HG02763 (cell line): ENCODE measurements at regions not wholly inside any gene's neighbourhood (a gene's known extent, or its start where the extent isn't known, plus 50 kb on each side); places are given as distances from the start of the nearest gene placed in this dataset.
"Not testable (repeated sequence)": the region's sequence is repeated elsewhere in the genome, so short reads cannot be mapped to it uniquely, and the experiment has no call there.

ENCODE experiments used
- ATAC-seq: cut with Tn5 transposase; IDR thresholded peaks from one replicate; pipeline ENCODE4 v1.9.1; 2021; ENCODE audit warnings: mild to moderate bottlenecking, moderate library complexity; ENCODE audit not compliant: unreplicated experiment

- ATAC-seq: no peak
These were observed 235.8 kb upstream of the ARHGEF26 start for GRCh38 chr3:153885359-153885758.

DNA sequence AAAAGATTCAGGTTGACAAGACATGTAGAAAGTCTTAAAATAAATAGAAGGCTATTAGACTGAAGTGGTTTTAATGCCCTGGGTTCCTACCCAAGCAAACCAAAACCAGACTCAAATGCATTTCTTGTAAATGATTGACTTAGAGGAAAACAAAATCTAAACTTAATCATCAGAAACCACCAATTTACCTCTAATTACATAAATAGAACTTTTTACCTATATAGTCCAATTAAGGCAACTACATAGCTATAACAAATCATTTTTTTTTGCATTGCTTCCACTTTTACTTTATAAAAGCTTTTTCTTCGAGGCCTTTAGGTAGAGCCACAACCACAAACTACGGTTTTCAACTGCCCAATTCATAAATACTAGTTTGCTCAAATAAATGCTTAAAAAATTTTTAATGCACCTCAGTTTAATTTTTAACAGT lies 231.3 kb upstream of the ARHGEF26 start:
- ATAC-seq: peak; percentile 67

DNA sequence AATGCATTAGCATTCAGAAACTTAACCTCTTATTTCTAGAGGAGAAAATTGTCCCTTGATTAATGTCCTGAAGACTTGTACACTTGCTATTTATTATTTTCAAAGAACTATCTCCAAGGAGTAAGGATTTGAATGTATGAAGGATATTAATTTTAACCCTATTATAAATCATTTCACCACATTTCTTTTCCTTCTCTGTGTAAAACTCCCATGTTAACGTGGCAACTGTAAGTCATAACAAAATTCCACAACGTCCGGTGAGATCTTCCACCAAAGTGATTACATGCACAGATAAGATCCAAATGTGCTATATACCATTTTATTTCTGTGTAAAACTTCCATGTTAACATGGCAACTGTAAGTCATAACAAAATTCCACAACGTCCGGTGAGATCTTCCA lies 229.1 kb upstream of the ARHGEF26 start:
- no peak for ATAC-seq

- no peak for ATAC-seq
These were observed 226.3 kb upstream of the ARHGEF26 start for GRCh38 chr3:153894857-153895256.

DNA sequence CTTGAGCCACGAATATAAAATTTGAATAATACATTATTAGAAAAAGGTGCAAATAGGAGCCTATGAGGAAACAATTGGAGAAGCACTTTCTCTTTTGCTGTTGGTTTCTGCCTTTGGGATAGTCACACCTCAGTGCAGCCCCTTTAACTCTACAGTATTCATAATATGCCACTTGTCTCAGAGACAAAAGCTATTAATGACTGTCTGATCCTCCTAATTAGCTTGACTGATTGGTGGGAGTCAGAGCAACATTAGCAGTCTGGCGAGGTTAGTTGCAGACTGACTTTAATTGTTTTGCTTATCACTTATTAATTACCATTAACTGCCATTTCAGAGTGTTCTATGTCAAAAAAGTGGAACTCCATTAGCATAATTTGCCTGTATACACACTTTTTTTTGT lies 225.0 kb upstream of the ARHGEF26 start:
- ATAC-seq: no peak

DNA sequence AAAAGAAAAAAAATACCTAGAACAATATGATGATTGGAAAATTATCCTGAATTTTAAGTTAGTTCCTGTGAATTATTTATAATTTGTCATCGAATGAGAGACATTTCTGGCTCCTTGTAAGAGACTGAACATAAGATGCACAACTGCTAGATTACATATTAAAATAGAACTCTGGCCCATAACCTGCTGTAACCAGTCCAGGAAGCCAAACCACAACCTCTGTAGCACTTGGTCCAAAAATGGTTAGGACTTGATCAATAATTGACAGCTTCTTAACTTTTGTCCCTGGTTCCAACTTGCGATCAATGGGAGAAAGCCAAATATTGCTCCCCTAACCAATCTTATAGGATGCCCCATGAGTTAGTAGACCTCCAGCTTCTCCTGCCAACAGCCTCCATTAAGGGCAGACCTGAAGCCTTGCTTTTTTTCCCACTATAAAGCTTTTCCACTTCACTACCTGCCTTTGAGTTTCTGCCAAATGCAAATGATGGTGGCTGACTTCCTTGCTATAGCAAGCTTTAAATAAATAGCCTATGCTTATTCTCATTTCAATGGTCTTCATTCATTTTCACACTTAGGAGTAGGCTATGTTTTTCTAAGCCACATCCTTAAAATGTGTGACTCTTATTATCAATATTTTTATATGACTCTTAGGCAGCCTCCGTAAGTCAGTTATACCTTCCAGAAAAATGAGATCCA lies 224.0 kb upstream of the ARHGEF26 start:
- peak; percentile 70 for ATAC-seq

DNA sequence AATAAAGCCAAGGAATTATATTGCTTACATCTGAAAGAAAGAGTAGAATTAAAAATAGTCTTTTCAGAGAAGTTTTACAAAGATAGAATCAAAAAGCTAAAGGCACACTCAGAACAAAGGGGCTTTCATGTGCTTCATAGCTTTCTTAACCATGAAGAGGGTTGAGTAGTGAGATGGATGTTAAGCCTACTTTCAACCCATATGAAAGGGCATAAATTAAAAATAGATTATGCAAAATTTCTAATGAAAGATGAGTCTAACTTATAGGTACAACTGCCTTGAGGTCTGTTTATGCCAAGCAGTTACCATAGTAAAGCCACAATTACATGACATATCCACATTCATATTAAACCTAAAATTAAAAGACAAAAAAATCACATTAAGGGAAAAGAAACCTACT lies 223.3 kb upstream of the ARHGEF26 start:
- ATAC-seq: peak; percentile 81

DNA sequence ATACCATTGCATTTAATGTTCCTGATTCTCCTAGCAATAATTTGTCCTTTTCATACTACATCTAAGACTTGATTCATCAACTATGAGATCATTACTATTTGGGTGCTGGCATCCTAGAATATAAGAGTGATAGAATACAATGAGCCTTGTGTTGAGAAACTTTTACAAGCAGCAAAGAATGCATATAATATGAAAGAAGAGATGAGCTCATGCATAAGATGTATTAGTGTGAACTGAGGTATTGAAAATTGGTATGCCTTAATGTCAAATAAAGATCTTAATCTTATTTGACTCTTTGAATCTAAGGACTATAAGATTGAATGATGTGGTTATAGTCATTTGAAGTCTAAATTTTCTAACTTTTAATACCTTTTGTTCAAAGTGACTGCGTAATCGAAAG lies 220.0 kb upstream of the ARHGEF26 start:
- no peak for ATAC-seq

- ATAC-seq: no peak
These were observed 219.2 kb upstream of the ARHGEF26 start for GRCh38 chr3:153901991-153902390.

DNA sequence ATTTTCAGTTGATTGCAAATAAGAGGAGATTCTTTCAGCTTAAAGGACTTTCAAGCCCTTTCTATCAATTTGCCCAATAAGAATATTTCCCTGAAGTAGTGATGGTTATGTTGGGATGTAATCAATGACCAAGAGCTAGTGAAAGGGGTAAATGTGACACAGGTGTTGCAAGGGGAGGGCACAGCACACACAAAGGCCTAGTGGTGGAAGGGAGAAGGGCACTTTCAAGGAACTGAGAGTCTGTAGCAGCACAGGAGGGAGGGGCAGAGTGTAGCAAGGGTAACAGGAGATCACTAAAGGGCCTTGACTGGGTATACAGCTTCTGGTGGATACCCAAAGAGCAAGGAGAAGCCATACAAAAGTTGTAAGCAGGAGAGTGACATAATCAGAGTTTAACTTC lies 217.8 kb upstream of the ARHGEF26 start:
- ATAC-seq: peak; percentile 77

- no peak for ATAC-seq
These were observed 214.8 kb upstream of the ARHGEF26 start for GRCh38 chr3:153906366-153906765.

DNA sequence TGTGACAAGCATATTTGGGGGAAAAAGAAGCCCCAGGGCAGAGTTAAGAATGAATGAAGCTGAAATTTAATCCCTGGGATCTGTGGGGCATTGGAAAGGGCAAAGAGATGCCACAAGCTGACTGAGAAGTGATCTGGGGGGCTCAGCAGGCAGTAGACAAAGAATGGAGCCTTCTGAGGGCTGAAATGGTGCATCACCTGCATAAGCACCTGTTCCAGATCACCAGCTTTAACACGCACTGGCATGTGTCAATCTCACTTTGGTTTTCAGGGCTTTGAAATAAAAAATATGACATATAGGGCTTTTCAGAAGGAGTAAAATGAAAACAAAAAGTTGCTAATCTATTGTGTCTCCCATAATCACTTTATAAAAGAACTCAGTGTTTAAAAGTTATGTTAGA lies 210.8 kb upstream of the ARHGEF26 start:
- ATAC-seq: no peak

- no peak for ATAC-seq
These were observed 210.1 kb upstream of the ARHGEF26 start for GRCh38 chr3:153911116-153911515.

DNA sequence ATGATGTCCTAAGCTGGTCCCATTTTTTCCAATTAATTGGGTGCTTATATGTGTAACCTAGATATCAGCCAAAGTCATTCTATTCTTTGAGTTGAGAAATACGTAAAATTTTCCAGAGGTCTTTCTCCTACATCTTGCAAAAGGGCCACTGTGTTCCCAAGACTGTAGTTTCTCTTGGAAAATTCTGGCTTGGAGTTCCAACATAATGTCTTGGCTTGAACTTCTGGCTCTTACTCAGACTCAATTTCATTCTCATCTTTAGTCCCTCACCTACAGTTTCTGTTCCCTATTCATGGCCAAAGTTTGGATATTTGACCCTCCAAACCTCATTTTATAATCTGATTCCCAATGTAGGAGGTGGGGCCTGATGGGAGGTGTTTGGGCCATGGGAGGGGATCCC lies 201.4 kb upstream of the ARHGEF26 start:
- ATAC-seq: no peak

GRCh38 chr3:153921826-153922225 lies 199.4 kb upstream of the ARHGEF26 start:
- ATAC-seq: no peak

DNA sequence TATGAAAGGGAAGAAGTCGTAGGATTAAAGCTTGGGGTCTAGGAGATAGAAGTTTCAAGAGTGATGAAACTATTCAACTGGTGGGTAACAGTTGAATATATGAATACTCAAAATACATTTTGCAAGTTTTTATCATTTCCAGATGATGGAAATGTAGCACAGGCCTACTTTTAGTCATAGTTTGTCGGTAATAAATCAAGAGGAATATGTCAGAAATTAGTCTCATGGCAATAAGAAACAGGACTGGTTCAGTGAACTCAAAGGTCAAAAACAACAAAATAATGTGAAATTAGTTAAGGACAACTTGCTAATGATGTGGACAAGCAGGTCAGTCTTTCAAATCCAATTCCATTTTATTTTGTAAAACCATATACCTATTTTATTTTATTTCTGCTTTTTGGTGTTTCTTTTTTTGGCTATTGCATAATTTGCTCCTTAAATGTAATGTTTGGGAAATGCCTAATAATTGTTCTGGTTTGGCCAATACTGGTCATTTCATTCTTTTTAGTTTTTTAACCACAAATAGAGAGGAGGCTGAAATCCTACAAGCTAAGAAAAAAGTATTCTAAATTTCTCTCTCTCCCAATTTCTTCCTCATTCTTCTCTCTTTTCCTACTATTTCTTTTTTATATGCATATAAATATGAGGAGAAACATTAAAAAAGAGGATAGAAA lies 195.2 kb upstream of the ARHGEF26 start:
- no peak for ATAC-seq

- ATAC-seq: no peak
These were observed 194.1 kb upstream of the ARHGEF26 start for GRCh38 chr3:153927107-153927506.

GRCh38 chr3:153928851-153929250 lies 192.3 kb upstream of the ARHGEF26 start:
- ATAC-seq: no peak

GRCh38 chr3:153933481-153933880 lies 187.7 kb upstream of the ARHGEF26 start:
- ATAC-seq: not testable (repeated sequence)

DNA sequence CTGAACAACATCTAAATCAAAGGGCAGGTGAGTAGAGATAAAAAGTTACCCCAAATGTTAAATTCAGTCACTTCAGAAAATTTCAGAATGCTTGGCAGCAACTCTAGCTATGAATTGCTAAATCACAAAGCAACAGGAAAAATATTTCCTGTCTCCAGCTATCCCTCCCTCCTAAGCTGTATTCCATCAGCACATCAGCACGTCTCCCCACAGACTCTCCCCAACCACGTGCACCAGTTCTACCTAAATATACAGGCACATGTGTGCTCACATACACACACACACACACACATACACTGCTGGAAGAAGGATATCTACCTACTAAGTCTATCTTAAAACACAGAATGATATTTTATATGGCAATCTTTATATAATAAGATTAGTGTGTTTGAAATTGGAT lies 177.1 kb upstream of the ARHGEF26 start:
- ATAC-seq: no peak

GRCh38 chr3:153951276-153951675 lies 169.9 kb upstream of the ARHGEF26 start:
- ATAC-seq: no peak

DNA sequence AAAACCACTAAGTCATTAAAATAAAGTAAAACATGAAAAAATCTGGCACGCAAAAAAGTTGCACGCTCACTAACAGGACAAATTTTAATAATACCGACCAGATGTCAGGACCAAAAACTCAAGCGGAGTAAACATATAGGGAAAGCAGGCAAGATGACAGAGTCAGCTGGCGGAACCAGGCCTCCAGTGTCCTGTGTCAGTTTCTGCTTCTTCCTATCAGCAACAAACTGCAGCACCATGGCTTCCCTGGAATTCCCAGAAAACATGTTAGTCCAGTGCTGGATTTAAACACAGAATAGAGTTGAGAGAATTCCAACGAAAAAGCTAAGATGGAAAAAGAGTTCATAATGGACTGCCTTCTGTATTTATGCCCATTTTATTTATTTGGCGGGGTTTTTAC lies 169.1 kb upstream of the ARHGEF26 start:
- no peak for ATAC-seq

- ATAC-seq: no peak
These were observed 164.6 kb upstream of the ARHGEF26 start for GRCh38 chr3:153956613-153957012.
